Endothelial cell (in vitro differentiated cells): ENCODE measurements at regions not wholly inside any gene's neighbourhood (a gene's known extent, or its start where the extent isn't known, plus 50 kb on each side); places are given as distances from the start of the nearest gene placed in this dataset.
A peak's percentile ranks its signal among the peaks of the same experiment; 100 is the strongest.
"Not testable (repeated sequence)": the region's sequence is repeated elsewhere in the genome, so short reads cannot be mapped to it uniquely, and the experiment has no call there.

ENCODE experiments used
- DNase-seq: peaks from one replicate; pipeline ENCODE4 v3.0.0; 2021; ENCODE audit warnings: low spot score
- H3K27ac Mint-ChIP-seq: one replicate; pipeline ENCODE4 v1.8.0; 2021; ENCODE audit warnings: mixed read lengths, inconsistent platforms; ENCODE audit not compliant: unreplicated experiment
- H3K27me3 Mint-ChIP-seq: one replicate; pipeline ENCODE4 v1.8.0; 2021; ENCODE audit warnings: mild to moderate bottlenecking, moderate library complexity, mixed read lengths, inconsistent platforms; ENCODE audit not compliant: unreplicated experiment
- H3K36me3 Mint-ChIP-seq: one replicate; pipeline ENCODE4 v1.8.0; 2021; ENCODE audit warnings: mild to moderate bottlenecking, low read depth, mixed read lengths, inconsistent platforms; ENCODE audit not compliant: unreplicated experiment
- H3K4me1 Mint-ChIP-seq: one replicate; pipeline ENCODE4 v1.8.0; 2021; ENCODE audit warnings: mild to moderate bottlenecking, mixed read lengths, inconsistent platforms; ENCODE audit not compliant: unreplicated experiment
- H3K4me3 Mint-ChIP-seq: one replicate; pipeline ENCODE4 v1.8.0; 2021; ENCODE audit warnings: mild to moderate bottlenecking, mixed read lengths, inconsistent platforms; ENCODE audit not compliant: unreplicated experiment
- H3K9me3 Mint-ChIP-seq: one replicate; pipeline ENCODE4 v1.8.0; 2021; ENCODE audit warnings: mixed read lengths, inconsistent platforms; ENCODE audit not compliant: unreplicated experiment
- TF ChIP-seq, protein P1 (sequence below): fragments of 200-600 bp; sonication (generic); IDR thresholded peaks from one replicate; pipeline ENCODE4 v1.5.0; 2021; ENCODE audit warnings: antibody characterized with exemption; ENCODE audit not compliant: unreplicated experiment

DNA sequence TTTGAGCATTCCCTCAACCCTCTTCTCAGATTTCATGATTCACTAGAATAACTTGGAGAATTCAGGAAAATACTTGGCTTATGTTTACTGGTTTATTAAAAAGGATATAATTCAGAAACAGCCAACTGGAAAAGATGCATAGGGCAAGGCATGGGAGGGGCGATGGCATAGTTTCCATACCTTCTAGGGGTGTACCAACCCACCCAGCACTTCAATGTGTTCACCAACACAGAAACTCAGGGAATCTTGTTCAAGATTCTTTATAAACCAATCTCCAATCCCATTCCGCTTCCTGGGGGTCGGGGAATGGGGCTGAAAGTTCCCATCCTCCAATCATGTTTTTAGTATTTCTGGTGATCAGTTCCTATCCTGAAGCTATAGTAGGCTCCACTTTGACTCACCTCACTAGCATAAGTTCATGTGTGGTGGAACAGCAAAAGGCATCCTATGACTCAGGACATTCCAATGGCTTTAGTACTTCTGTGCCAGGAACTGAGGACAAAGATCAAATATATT lies 164.4 kb downstream of the SIM1 start:
- H3K4me3 Mint-ChIP-seq = no peak overlapping the region
- no peaks in the 10 kb centered on the region for H3K36me3 Mint-ChIP-seq
- TF ChIP-seq, protein P1, sequence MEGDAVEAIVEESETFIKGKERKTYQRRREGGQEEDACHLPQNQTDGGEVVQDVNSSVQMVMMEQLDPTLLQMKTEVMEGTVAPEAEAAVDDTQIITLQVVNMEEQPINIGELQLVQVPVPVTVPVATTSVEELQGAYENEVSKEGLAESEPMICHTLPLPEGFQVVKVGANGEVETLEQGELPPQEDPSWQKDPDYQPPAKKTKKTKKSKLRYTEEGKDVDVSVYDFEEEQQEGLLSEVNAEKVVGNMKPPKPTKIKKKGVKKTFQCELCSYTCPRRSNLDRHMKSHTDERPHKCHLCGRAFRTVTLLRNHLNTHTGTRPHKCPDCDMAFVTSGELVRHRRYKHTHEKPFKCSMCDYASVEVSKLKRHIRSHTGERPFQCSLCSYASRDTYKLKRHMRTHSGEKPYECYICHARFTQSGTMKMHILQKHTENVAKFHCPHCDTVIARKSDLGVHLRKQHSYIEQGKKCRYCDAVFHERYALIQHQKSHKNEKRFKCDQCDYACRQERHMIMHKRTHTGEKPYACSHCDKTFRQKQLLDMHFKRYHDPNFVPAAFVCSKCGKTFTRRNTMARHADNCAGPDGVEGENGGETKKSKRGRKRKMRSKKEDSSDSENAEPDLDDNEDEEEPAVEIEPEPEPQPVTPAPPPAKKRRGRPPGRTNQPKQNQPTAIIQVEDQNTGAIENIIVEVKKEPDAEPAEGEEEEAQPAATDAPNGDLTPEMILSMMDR = no peak
- H3K9me3 Mint-ChIP-seq = no peaks in the 10 kb centered on the region
- DNase-seq = no peak
- H3K27me3 Mint-ChIP-seq = no peaks in the 10 kb centered on the region
- no peak overlapping the region for H3K27ac Mint-ChIP-seq
- peaks cover 7% of the 10 kb centered on the region for H3K4me1 Mint-ChIP-seq

DNA sequence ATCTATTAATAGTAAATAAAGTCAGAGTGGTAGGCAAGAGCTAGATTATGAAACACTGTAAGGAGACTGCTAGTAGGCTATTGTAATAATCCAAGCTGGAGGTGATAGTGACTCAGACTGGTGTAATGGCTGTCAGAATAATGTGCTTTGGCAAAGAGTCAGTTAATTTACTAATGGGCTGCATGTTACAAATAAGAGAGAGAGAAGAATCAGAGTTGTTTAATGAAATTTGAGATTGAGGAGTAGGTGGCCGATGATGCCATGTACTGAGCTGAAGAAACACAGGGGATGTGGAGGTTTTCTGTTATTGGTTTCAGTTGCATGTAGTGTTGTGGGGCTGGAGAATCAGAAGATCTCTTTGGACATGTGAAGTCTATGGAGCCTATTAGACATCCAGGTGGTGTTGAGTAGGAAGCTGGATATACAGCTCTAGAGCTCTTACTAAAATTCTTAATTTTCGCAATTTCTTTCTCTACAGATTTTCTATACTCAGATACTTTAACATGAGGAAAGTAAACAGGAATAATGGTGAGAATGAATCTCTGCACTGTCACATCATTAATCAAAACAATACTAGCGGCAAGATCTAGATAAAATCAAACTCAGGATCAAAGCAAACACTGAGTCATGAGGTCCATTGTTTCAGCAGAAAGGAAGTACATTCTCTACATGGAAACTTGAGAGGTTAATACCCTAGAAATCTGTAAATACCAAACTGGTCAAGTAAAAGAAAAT lies 167.7 kb downstream of the SIM1 start:
- H3K9me3 Mint-ChIP-seq = no peaks in the 10 kb centered on the region
- H3K27me3 Mint-ChIP-seq = no peaks in the 10 kb centered on the region
- H3K4me1 Mint-ChIP-seq = peaks cover 7% of the 10 kb centered on the region
- peak overlapping the region; percentile 43 for H3K27ac Mint-ChIP-seq
- no peaks in the 10 kb centered on the region for H3K36me3 Mint-ChIP-seq
- TF ChIP-seq, protein P1 = no peak
- no peak overlapping the region for H3K4me3 Mint-ChIP-seq
- no peak for DNase-seq

DNA sequence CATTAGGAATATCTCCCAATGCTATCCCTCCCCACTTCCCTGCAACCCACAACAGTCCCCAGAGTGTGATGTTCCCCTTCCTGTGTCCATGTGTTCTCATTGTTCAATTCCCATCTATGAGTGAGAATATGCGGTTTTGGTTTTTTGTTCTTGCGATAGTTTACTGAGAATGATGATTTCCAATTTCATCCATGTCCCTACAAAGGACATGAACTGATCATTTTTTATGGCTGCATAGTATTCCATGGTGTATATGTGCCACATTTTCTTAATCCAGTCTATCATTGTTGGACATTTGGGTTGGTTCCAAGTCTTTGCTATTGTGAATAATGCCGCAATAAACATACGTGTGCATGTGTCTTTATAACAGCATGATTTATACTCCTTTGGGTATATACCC lies 169.5 kb downstream of the SIM1 start:
- DNase-seq, H3K27me3 Mint-ChIP-seq, H3K36me3 Mint-ChIP-seq, H3K27ac Mint-ChIP-seq, H3K4me1 Mint-ChIP-seq, H3K9me3 Mint-ChIP-seq, H3K4me3 Mint-ChIP-seq: not testable (repeated sequence)

DNA sequence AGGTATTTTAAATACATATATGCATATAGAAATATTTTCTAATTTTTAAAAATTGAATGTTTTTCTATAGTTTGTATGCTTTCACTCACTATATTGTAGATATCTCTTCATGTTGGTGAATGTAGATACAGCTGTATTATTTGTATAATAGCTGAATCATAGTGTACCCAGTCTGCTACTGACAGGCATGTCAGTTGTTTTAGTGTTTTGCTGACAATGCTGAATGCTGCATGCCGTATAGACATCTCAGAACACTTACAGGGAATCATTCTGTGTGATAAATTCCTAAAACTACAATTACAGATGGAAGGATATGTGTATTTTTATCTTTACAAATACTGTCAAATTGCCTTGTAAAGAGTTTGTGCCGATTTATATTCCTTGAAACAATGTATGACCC lies 175.4 kb downstream of the SIM1 start:
- Mint-ChIP-seq H3K4me1 (no peaks in the 10 kb centered on the region), H3K36me3 (no peaks in the 10 kb centered on the region), H3K27me3 (no peaks in the 10 kb centered on the region), H3K9me3 (no peaks in the 10 kb centered on the region), H3K27ac (no peak overlapping the region), H3K4me3 (no peak overlapping the region)
- TF ChIP-seq, protein P1 = no peak
- DNase-seq = no peak

DNA sequence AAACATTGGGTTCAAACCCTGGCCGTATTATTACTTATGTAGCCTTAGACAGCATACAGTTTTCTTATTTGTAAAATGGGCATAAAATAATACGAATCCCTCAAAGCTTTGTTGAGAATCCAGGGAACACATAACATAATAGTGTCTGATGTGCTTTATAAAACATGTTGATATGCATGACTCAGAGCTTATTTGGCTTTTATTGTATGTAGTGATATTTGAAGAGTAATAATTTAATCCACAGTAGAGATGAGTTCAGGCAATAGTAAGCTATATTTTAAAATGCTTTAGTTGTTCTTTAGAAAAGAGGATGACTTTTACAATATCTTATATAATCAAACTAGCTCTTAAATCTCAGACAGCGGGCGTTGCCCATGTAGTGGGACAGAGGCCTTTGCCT lies 176.4 kb downstream of the SIM1 start:
- no peak overlapping the region for H3K27ac Mint-ChIP-seq
- H3K27me3 Mint-ChIP-seq = no peaks in the 10 kb centered on the region
- TF ChIP-seq, protein P1 = no peak
- H3K4me3 Mint-ChIP-seq = no peak overlapping the region
- H3K4me1 Mint-ChIP-seq = no peaks in the 10 kb centered on the region
- H3K36me3 Mint-ChIP-seq = no peaks in the 10 kb centered on the region
- no peaks in the 10 kb centered on the region for H3K9me3 Mint-ChIP-seq
- DNase-seq = no peak
